Activated CD4-positive, alpha-beta memory T cell treated with anti-CD3 and anti-CD28 coated beads, Interleukin-2, amount 10 ng/mL, durations not matched to agents 7 days and 5 days (primary cell): ENCODE measurements at regions not wholly inside any gene's neighbourhood (a gene's known extent, or its start where the extent isn't known, plus 50 kb on each side); places are given as distances from the start of the nearest gene placed in this dataset.

Experiments used
- CTCF ChIA-PET: fragments of 350-600 bp; sonication (Branson Sonifier 250); formaldehyde crosslinking; loops from one replicate; lab custom pipeline; 2021; ENCODE audit warnings: antibody characterized with exemption, inconsistent platforms; lab: Charles Lee
- POLR2A ChIA-PET: fragments of 350-600 bp; sonication (Branson Sonifier 250); formaldehyde crosslinking; loops from one replicate; lab custom pipeline; 2021; ENCODE audit warnings: antibody characterized with exemption; lab: Charles Lee
- DNase-seq: peaks from one replicate; pipeline ENCODE4 v3.0.0-alpha.2; 2020
- H3K27ac Mint-ChIP-seq: one replicate; pipeline ENCODE4 v1.8.0; 2021; ENCODE audit warnings: mild to moderate bottlenecking, mixed read lengths
- H3K27me3 Mint-ChIP-seq: one replicate; pipeline ENCODE4 v1.8.0; 2021; ENCODE audit warnings: mixed read lengths
- H3K36me3 Mint-ChIP-seq: one replicate; pipeline ENCODE4 v1.8.0; 2021; ENCODE audit warnings: low read depth, mixed read lengths
- H3K4me1 Mint-ChIP-seq: one replicate; pipeline ENCODE4 v1.8.0; 2021; ENCODE audit warnings: mixed read lengths
- H3K4me3 Mint-ChIP-seq: one replicate; pipeline ENCODE4 v1.8.0; 2021; ENCODE audit warnings: mild to moderate bottlenecking, mixed read lengths
- H3K9me3 Mint-ChIP-seq: one replicate; pipeline ENCODE4 v1.8.0; 2021; ENCODE audit warnings: mixed read lengths

DNA sequence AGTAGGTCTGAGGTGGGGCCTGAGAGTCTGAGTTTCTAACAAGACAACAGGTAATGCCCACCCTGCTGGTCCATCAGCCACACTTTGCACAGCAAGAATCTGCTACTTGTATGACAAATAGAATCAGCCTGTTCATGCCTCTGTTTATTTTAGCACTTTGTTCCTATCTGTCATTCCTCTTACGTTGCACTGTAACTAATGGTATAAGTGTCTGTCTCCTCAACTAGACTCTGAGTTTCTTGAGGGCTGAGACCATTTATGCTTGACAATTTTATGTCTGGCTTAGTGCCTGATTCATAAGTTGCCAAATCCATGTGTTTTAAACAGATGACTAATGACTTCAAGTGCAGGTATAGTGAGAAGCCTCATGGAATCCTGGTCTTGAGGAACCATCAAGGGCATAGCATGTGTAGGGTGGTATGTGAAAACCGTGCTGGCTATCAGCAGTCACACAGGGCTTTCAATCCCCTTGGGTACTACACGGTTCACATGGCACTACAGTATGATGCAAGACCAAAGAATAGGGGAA, 209.7 kb downstream of the C11orf91 start:
- Mint-ChIP-seq H3K27me3 (peaks cover 13% of the 10 kb centered on the region), H3K9me3 (no peaks in the 10 kb centered on the region), H3K36me3 (no peaks in the 10 kb centered on the region), H3K4me1 (no peaks in the 10 kb centered on the region), H3K27ac (no peak overlapping the region), H3K4me3 (no peak overlapping the region)
- DNase-seq: no peak
- ChIA-PET CTCF (interaction anchor here (0.7 kb wide), 1 partner anchor 452 kb away, joined by 3 read pairs; the partner anchor contains the start of gene TCP11L1), POLR2A (no interaction called here)

DNA sequence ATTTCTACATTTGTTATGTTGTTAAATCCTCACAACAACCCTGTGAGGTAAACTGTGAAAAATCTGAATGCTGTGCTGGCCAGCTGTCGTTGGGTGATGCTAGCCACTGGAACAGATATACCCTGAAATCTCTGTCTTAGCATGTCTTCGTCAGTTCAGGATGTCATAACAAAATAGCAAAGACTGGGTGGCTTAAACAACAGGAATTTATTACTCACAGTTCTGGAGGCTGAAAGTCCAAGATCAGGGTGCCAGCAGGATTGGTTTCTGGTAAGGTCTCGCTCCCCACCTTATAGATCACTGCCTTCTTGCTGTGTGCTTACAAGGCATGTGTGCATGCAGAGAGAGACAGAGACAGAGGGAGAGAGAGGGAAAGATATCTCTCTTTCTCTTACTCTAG, 211.7 kb downstream of the C11orf91 start:
- CTCF ChIA-PET: no interaction called here
- Mint-ChIP-seq H3K27me3 (peaks cover 13% of the 10 kb centered on the region), H3K36me3 (no peaks in the 10 kb centered on the region), H3K9me3 (no peaks in the 10 kb centered on the region), H3K4me3 (no peak overlapping the region), H3K4me1 (no peaks in the 10 kb centered on the region), H3K27ac (no peak overlapping the region)
- POLR2A ChIA-PET: no interaction called here
- DNase-seq: no peak

GRCh38 chr11:33480626-33481025, 220.0 kb downstream of the C11orf91 start:
- Mint-ChIP-seq H3K27ac (no peak overlapping the region), H3K9me3 (no peaks in the 10 kb centered on the region), H3K27me3 (peaks cover 23% of the 10 kb centered on the region), H3K36me3 (no peaks in the 10 kb centered on the region), H3K4me1 (no peaks in the 10 kb centered on the region), H3K4me3 (no peak overlapping the region)
- ChIA-PET CTCF (no interaction called here), POLR2A (no interaction called here)
- DNase-seq: no peak

- ChIA-PET CTCF (no interaction called here), POLR2A (no interaction called here)
- no peaks in the 10 kb centered on the region for H3K36me3 Mint-ChIP-seq
- H3K4me1 Mint-ChIP-seq: no peaks in the 10 kb centered on the region
- no peak for DNase-seq
- no peak overlapping the region for H3K4me3 Mint-ChIP-seq
- H3K9me3 Mint-ChIP-seq: no peaks in the 10 kb centered on the region
- no peak overlapping the region for H3K27ac Mint-ChIP-seq
- H3K27me3 Mint-ChIP-seq: peaks cover 23% of the 10 kb centered on the region
These were observed 221.4 kb downstream of the C11orf91 start for GRCh38 chr11:33479231-33479630.

- DNase-seq: no peak
- H3K4me3 Mint-ChIP-seq: no peak overlapping the region
- no peaks in the 10 kb centered on the region for H3K36me3 Mint-ChIP-seq
- peaks cover 26% of the 10 kb centered on the region for H3K27me3 Mint-ChIP-seq
- CTCF ChIA-PET: no interaction called here
- no peaks in the 10 kb centered on the region for H3K9me3 Mint-ChIP-seq
- no peak overlapping the region for H3K27ac Mint-ChIP-seq
- H3K4me1 Mint-ChIP-seq: no peaks in the 10 kb centered on the region
- POLR2A ChIA-PET: no interaction called here
These were observed 221.0 kb downstream of the HIPK3 start for GRCh38 chr11:33478111-33478573.

DNA sequence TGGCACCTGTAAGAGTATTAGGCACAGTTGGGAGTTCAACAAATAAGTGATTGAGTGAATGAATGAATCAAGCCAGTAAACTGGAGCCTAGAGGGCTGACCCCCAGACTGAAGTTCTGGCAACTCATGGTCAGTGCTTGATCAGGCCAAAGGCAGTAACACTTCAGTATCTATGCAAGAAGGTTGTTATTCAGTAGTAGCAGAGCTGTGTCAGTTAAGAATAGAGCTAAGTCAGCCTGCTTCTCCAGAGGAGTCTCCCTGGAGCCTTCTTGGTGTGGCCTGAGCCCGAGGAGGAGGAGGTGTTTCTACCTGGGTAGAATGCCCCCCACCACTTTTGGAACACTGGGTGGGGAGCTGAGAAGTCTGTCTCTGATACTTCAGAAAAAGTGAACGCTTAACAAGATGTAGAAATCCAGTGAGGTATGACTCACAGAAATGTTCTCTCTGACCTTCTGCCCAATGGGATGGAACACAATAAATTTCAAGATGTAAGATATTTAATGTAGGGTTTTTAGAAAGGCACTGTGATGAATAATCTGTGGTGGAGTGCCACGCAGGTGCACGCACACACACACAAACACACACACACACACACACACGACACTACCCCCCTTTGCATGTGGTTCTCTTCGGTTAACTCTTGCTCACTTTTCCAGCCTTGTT, 219.9 kb downstream of the HIPK3 start:
- Mint-ChIP-seq H3K36me3 (no peaks in the 10 kb centered on the region), H3K9me3 (no peaks in the 10 kb centered on the region), H3K4me1 (no peaks in the 10 kb centered on the region), H3K4me3 (no peak overlapping the region), H3K27me3 (peaks cover 23% of the 10 kb centered on the region), H3K27ac (no peak overlapping the region)
- no peak for DNase-seq
- ChIA-PET POLR2A (no interaction called here), CTCF (no interaction called here)

DNA sequence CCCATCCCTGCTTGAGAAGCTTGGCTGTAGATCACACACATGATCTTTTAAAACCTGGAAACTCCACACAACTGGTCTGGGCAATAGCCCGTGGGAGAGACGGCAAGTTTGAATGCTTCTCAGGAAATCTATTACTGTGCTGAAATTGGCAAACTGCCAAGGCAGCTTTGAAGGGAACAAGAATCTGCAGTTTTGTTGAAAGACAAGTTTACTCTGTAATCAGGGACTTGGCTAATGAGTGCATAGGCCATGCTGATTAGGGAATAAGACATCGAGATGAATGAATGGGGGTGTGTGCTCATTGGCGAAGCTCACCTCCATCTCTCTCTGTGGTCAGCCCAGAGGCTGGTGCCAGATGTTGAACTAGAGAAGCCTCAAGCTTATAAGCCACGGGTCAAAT, 218.8 kb downstream of the HIPK3 start:
- no peak for DNase-seq
- CTCF ChIA-PET: no interaction called here
- Mint-ChIP-seq H3K27ac (no peak overlapping the region), H3K9me3 (no peaks in the 10 kb centered on the region), H3K27me3 (peaks cover 21% of the 10 kb centered on the region), H3K4me1 (no peaks in the 10 kb centered on the region), H3K36me3 (no peaks in the 10 kb centered on the region), H3K4me3 (no peak overlapping the region)
- POLR2A ChIA-PET: no interaction called here

DNA sequence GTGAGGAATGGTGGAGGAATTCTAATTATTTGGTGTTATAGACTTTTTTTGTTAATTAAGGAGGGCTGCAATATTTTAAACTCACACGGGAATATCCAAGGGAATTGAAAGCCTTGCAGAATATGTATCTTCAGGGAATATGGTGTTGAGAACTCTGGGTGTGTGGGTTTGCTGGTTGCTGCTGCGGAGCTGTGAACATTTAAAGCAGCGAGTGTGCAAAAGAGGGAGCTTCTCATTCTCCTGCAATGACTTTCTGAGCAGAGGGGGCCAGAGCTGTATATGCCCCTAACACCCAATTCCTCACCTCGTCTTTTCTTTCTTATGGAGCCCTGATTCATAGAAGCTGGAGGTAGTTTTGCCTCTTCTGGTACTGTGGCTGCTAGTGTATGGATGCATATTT, 217.7 kb downstream of the HIPK3 start:
- Mint-ChIP-seq H3K27ac (no peak overlapping the region), H3K4me3 (no peak overlapping the region), H3K9me3 (no peaks in the 10 kb centered on the region), H3K27me3 (peaks cover 13% of the 10 kb centered on the region), H3K36me3 (no peaks in the 10 kb centered on the region), H3K4me1 (no peaks in the 10 kb centered on the region)
- no peak for DNase-seq
- POLR2A ChIA-PET: no interaction called here
- CTCF ChIA-PET: no interaction called here

- Mint-ChIP-seq H3K9me3 (no peaks in the 10 kb centered on the region), H3K36me3 (no peaks in the 10 kb centered on the region), H3K27ac (no peak overlapping the region), H3K4me3 (no peak overlapping the region), H3K27me3 (peaks cover 15% of the 10 kb centered on the region), H3K4me1 (no peaks in the 10 kb centered on the region)
- POLR2A ChIA-PET: no interaction called here
- CTCF ChIA-PET: no interaction called here
- DNase-seq: no peak
These were observed 214.4 kb downstream of the HIPK3 start for GRCh38 chr11:33471541-33471940.

DNA sequence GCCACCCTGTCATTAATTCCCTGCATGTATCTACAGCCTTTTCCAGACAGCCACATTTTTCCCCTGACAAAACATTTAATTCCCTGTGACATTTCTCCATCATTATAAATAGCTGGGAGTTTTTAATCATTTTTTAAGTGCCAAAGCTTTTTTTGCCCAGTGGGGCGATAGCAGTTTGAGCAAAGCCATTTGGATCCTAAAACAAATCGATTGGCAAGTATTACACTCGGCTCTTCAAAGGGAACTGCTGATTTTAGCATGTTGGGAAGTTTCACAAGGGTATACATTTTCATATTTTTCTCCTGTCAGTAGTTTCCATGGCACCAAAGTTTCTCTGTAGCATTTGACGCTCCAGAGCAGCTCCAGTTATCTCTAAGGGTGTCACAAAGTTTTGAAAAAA, 210.8 kb downstream of the HIPK3 start:
- H3K4me1 Mint-ChIP-seq: no peaks in the 10 kb centered on the region
- no peaks in the 10 kb centered on the region for H3K9me3 Mint-ChIP-seq
- CTCF ChIA-PET: no interaction called here
- POLR2A ChIA-PET: no interaction called here
- H3K27ac Mint-ChIP-seq: no peak overlapping the region
- H3K27me3 Mint-ChIP-seq: peaks cover 12% of the 10 kb centered on the region
- H3K4me3 Mint-ChIP-seq: no peak overlapping the region
- DNase-seq: no peak
- H3K36me3 Mint-ChIP-seq: no peaks in the 10 kb centered on the region

GRCh38 chr11:33463059-33463458, 205.9 kb downstream of the HIPK3 start:
- no peak for DNase-seq
- H3K27me3 Mint-ChIP-seq: peaks cover 6% of the 10 kb centered on the region
- no peaks in the 10 kb centered on the region for H3K36me3 Mint-ChIP-seq
- POLR2A ChIA-PET: no interaction called here
- H3K27ac Mint-ChIP-seq: no peak overlapping the region
- H3K4me1 Mint-ChIP-seq: no peaks in the 10 kb centered on the region
- no peaks in the 10 kb centered on the region for H3K9me3 Mint-ChIP-seq
- CTCF ChIA-PET: no interaction called here
- no peak overlapping the region for H3K4me3 Mint-ChIP-seq

DNA sequence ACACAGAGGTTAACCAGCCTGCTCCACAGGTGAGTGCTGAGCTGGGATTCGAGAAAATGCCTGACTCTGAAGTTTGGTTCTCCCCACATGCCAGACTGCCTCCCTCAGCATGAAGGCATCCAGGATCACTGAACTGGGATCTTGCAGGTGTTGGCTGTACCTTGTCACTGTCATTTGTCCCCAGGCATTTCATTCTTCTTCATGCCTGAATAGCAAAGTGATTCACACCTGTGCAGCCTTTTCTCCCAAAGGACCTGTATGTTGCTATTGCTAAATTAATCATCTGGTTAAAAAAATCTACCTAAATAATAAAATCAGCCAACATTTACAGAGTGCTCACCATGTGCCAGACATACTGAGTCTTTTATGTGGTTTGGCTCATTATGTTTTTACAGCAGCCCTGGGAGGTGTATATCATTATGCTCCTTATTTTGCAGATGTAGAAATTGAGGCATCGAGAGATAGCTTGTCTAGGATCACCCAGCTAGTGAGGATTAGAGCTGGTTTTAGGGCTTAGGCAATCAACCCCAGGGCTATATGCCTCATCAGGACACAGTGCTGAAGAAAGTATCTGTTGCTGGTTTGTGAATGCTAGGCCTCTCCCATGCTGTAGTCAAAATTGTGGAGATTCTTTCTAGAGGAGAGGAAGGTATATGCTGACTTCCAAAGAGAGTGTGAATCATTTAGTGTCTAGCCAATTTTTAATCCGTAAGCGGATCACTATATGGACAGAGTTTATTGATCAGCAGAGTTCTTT, 204.4 kb downstream of the HIPK3 start:
- no peaks in the 10 kb centered on the region for H3K9me3 Mint-ChIP-seq
- POLR2A ChIA-PET: no interaction called here
- H3K27me3 Mint-ChIP-seq: peaks cover 4% of the 10 kb centered on the region
- H3K4me3 Mint-ChIP-seq: no peak overlapping the region
- H3K4me1 Mint-ChIP-seq: no peaks in the 10 kb centered on the region
- H3K27ac Mint-ChIP-seq: no peak overlapping the region
- DNase-seq: no peak
- CTCF ChIA-PET: no interaction called here
- no peaks in the 10 kb centered on the region for H3K36me3 Mint-ChIP-seq

DNA sequence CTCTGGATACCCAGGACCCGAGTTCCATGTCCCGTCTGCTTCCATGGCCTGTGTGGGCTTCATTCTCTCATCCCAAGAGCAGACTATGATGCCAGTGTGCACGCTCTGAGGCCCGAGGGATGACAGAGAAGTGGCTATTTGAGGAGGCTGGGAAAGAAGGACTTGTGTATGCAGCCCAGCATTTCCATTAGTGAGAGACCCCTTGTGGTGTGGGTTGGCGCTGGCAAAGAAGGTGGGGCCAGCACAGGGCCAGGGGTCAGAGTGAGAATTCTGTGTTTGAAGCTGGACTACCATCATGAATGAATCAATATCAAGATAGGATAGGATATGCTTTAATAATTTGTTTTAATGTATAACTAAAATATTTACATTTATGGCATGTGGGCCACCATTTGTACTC, 200.8 kb downstream of the HIPK3 start:
- POLR2A ChIA-PET: no interaction called here
- H3K27ac Mint-ChIP-seq: no peak overlapping the region
- no peak for DNase-seq
- H3K4me3 Mint-ChIP-seq: no peak overlapping the region
- peaks cover 8% of the 10 kb centered on the region for H3K27me3 Mint-ChIP-seq
- no peaks in the 10 kb centered on the region for H3K36me3 Mint-ChIP-seq
- no peaks in the 10 kb centered on the region for H3K4me1 Mint-ChIP-seq
- CTCF ChIA-PET: interaction anchor here (0.8 kb wide), 2 partner anchors 38 to 519 kb away, joined by 3 read pairs; no protein-coding TSS in a partner anchor
- no peaks in the 10 kb centered on the region for H3K9me3 Mint-ChIP-seq
